ENCODE measurements at regions not wholly inside any gene's neighbourhood (a gene's known extent, or its start where the extent isn't known, plus 50 kb on each side); places are given as distances from the start of the nearest gene placed in this dataset.

- DNase-seq = no peak
These were observed 61.6 kb upstream of the HS6ST1 start for GRCh38 chr2:128380061-128380889.

- DNase-seq = no peak
These were observed 62.6 kb upstream of the HS6ST1 start for GRCh38 chr2:128380961-128381938.

- DNase-seq = no peak
These were observed 65.8 kb upstream of the HS6ST1 start for GRCh38 chr2:128384446-128384845.

- DNase-seq = no peak
These were observed 66.3 kb upstream of the HS6ST1 start for GRCh38 chr2:128384956-128385355.

- no peak for DNase-seq
These were observed 66.7 kb upstream of the HS6ST1 start for GRCh38 chr2:128385365-128385764.

GRCh38 chr2:128386066-128386465 lies 67.4 kb upstream of the HS6ST1 start:
- no peak for DNase-seq

GRCh38 chr2:128388499-128388941 lies 69.9 kb upstream of the HS6ST1 start:
- peak; percentile 34 for DNase-seq

- peak; percentile 52 for DNase-seq
These were observed 70.9 kb upstream of the HS6ST1 start for GRCh38 chr2:128389388-128390086.

GRCh38 chr2:128390256-128390990 lies 71.8 kb upstream of the HS6ST1 start:
- no peak for DNase-seq

- DNase-seq = no peak
These were observed 72.4 kb upstream of the HS6ST1 start for GRCh38 chr2:128390991-128391630.

- DNase-seq = no peak
These were observed 73.0 kb upstream of the HS6ST1 start for GRCh38 chr2:128391679-128392078.

GRCh38 chr2:128392207-128392606 lies 73.5 kb upstream of the HS6ST1 start:
- peak; percentile 41 for DNase-seq

- no peak for DNase-seq
These were observed 75.5 kb upstream of the HS6ST1 start for GRCh38 chr2:128394007-128394730.

GRCh38 chr2:128395196-128395595 lies 76.5 kb upstream of the HS6ST1 start:
- no peak for DNase-seq

- peak; percentile 86 for DNase-seq
These were observed 77.2 kb upstream of the HS6ST1 start for GRCh38 chr2:128395640-128396499.

GRCh38 chr2:128396500-128396891 lies 77.8 kb upstream of the HS6ST1 start:
- peak; percentile 81 for DNase-seq

- peak; percentile 70 for DNase-seq
These were observed 78.3 kb upstream of the HS6ST1 start for GRCh38 chr2:128396946-128397345.

- DNase-seq = no peak
These were observed 80.6 kb upstream of the HS6ST1 start for GRCh38 chr2:128399256-128399655.

- no peak for DNase-seq
These were observed 81.1 kb upstream of the HS6ST1 start for GRCh38 chr2:128399690-128400291.

GRCh38 chr2:128401680-128402079 lies 83.0 kb upstream of the HS6ST1 start:
- no peak for DNase-seq
